ENCODE measurements at regions not wholly inside any gene's neighbourhood (a gene's known extent, or its start where the extent isn't known, plus 50 kb on each side); places are given as distances from the start of the nearest gene placed in this dataset.

- Histone ChIP-seq H3K9me2 (ENCODE audit: insufficient read depth, low read length) (no peaks in the 10 kb centered on the region), H3K4me2 (ENCODE audit: low read length) (no peak overlapping the region), H3K79me2 (ENCODE audit: insufficient read depth, low read depth, low read length) (no peaks in the 10 kb centered on the region), H4K20me1 (ENCODE audit: insufficient read depth, low read length) (no peaks in the 10 kb centered on the region), H2AFZ (ENCODE audit: low read length) (no peak overlapping the region), H3K27ac (ENCODE audit: low read depth, low read length, poor library complexity, severe bottlenecking) (no peak overlapping the region), H3K4me1 (ENCODE audit: insufficient read depth, low read length, poor library complexity, severe bottlenecking) (no peaks in the 10 kb centered on the region), H3K4me3 (ENCODE audit: low read depth, low read length, poor library complexity, severe bottlenecking) (no peak overlapping the region), H3K9me3 (ENCODE audit: low read length) (no peaks in the 10 kb centered on the region), H3K36me3 (ENCODE audit: insufficient read depth, low read length) (no peaks in the 10 kb centered on the region)
- TF ChIP-seq EZH2phosphoT487 (IDR thresholded peaks at IDR 0.05; ENCODE audit: borderline replicate concordance, low read depth, low read length) = no peak
- intact Hi-C loops (cut with micrococcal nuclease; ENCODE audit: unreplicated experiment) = no loop called here
- ChIA-PET CTCF (ENCODE audit: unreplicated experiment) (no interaction called here), POLR2A (no interaction called here)
- BruUV-seq (replicated peaks) = no TSS peak
- DNase-seq (ENCODE audit: low spot score) = no peak
Observed at GRCh38 chr12:60947533-60947932, 1312.7 kb upstream of the USP15 start.

- Histone ChIP-seq H3K27ac (ENCODE audit: low read depth, low read length, poor library complexity, severe bottlenecking) (no peak overlapping the region), H3K9me3 (ENCODE audit: low read length) (no peaks in the 10 kb centered on the region), H3K79me2 (ENCODE audit: insufficient read depth, low read depth, low read length) (no peaks in the 10 kb centered on the region), H2AFZ (ENCODE audit: low read length) (no peak overlapping the region), H3K9me2 (ENCODE audit: insufficient read depth, low read length) (no peaks in the 10 kb centered on the region), H3K4me3 (ENCODE audit: low read depth, low read length, poor library complexity, severe bottlenecking) (no peak overlapping the region), H3K4me2 (ENCODE audit: low read length) (no peak overlapping the region), H3K36me3 (ENCODE audit: insufficient read depth, low read length) (no peaks in the 10 kb centered on the region), H3K4me1 (ENCODE audit: insufficient read depth, low read length, poor library complexity, severe bottlenecking) (no peaks in the 10 kb centered on the region), H4K20me1 (ENCODE audit: insufficient read depth, low read length) (no peaks in the 10 kb centered on the region)
- TF ChIP-seq EZH2phosphoT487 (IDR thresholded peaks at IDR 0.05; ENCODE audit: borderline replicate concordance, low read depth, low read length) = no peak
- BruUV-seq (replicated peaks) = no TSS peak
- DNase-seq (ENCODE audit: low spot score) = no peak
- ChIA-PET POLR2A (no interaction called here), CTCF (ENCODE audit: unreplicated experiment) (no interaction called here)
- intact Hi-C loops (cut with micrococcal nuclease; ENCODE audit: unreplicated experiment) = no loop called here
Observed at GRCh38 chr12:60967128-60967527, 1293.1 kb upstream of the USP15 start.

DNA sequence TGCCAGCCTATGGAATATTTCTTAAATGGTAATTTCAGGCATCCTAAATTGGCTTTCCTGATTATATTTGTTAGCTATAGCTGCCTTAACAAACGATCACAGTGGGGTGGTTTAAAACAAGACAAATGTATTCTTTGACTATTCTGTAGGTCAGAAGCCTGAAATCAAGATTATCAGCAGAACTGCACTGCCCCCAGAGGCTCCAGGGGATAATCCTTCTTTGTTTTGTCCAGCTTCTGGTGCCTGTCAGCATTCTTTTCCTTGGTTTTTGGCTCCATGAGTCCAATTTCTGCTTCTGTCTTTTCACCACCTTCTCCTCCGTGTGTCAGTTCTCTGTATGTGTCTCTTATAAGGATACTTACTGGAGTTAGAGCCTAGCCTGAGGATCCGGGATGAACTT lies 1282.2 kb upstream of the USP15 start:
- Histone ChIP-seq H2AFZ (ENCODE audit: low read length) (no peak overlapping the region), H3K36me3 (ENCODE audit: insufficient read depth, low read length) (no peaks in the 10 kb centered on the region), H3K4me3 (ENCODE audit: low read depth, low read length, poor library complexity, severe bottlenecking) (no peak overlapping the region), H3K9me2 (ENCODE audit: insufficient read depth, low read length) (no peaks in the 10 kb centered on the region), H3K27ac (ENCODE audit: low read depth, low read length, poor library complexity, severe bottlenecking) (no peak overlapping the region), H3K4me2 (ENCODE audit: low read length) (no peak overlapping the region), H3K79me2 (ENCODE audit: insufficient read depth, low read depth, low read length) (no peaks in the 10 kb centered on the region), H3K4me1 (ENCODE audit: insufficient read depth, low read length, poor library complexity, severe bottlenecking) (no peaks in the 10 kb centered on the region), H3K9me3 (ENCODE audit: low read length) (no peaks in the 10 kb centered on the region), H4K20me1 (ENCODE audit: insufficient read depth, low read length) (no peaks in the 10 kb centered on the region)
- ChIA-PET POLR2A (no interaction called here), CTCF (ENCODE audit: unreplicated experiment) (no interaction called here)
- no TSS peak for BruUV-seq (replicated peaks)
- no peak for DNase-seq (ENCODE audit: low spot score)
- intact Hi-C loops (cut with micrococcal nuclease; ENCODE audit: unreplicated experiment) = no loop called here
- TF ChIP-seq CTCF (conservative IDR thresholded peaks at IDR 0.05; ENCODE audit: low read length) (no peak; the same call in 1 of the 2 replicates), EZH2phosphoT487 (IDR thresholded peaks at IDR 0.05; ENCODE audit: borderline replicate concordance, low read depth, low read length) (no peak)

DNA sequence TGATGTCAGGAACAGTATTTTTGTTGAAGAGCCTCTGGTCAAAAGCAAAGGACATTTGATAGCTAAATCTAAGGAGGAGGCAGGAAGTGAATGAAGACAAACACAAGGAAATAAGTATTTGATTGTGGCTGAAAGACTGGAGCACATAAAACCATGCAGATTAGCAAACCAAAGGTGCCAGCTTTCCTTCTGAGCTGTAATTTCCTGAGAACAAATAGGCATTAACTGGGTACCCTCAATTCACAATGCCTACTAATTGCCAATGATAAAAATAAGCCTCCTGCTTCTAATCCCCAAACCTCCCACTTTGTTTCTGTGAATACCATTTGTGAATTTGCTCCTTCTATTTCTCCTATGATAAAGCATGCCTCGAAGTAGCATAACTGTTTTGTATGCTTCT lies 1279.6 kb upstream of the USP15 start:
- DNase-seq (ENCODE audit: low spot score) = no peak
- intact Hi-C loops (cut with micrococcal nuclease; ENCODE audit: unreplicated experiment) = no loop called here
- H3K36me3 ChIP-seq (ENCODE audit: insufficient read depth, low read length) = no peaks in the 10 kb centered on the region
- ChIA-PET POLR2A (no interaction called here), CTCF (ENCODE audit: unreplicated experiment) (no interaction called here)
- H3K4me3 ChIP-seq (ENCODE audit: low read depth, low read length, poor library complexity, severe bottlenecking) = no peak overlapping the region
- no peak overlapping the region for H2AFZ ChIP-seq (ENCODE audit: low read length)
- H4K20me1 ChIP-seq (ENCODE audit: insufficient read depth, low read length) = no peaks in the 10 kb centered on the region
- H3K4me1 ChIP-seq (ENCODE audit: insufficient read depth, low read length, poor library complexity, severe bottlenecking) = no peaks in the 10 kb centered on the region
- no peak overlapping the region for H3K27ac ChIP-seq (ENCODE audit: low read depth, low read length, poor library complexity, severe bottlenecking)
- no peaks in the 10 kb centered on the region for H3K9me2 ChIP-seq (ENCODE audit: insufficient read depth, low read length)
- no peaks in the 10 kb centered on the region for H3K9me3 ChIP-seq (ENCODE audit: low read length)
- H3K4me2 ChIP-seq (ENCODE audit: low read length) = no peak overlapping the region
- no TSS peak for BruUV-seq (replicated peaks)
- TF ChIP-seq CTCF (conservative IDR thresholded peaks at IDR 0.05; ENCODE audit: low read length) (no peak), EZH2phosphoT487 (IDR thresholded peaks at IDR 0.05; ENCODE audit: borderline replicate concordance, low read depth, low read length) (no peak)
- no peaks in the 10 kb centered on the region for H3K79me2 ChIP-seq (ENCODE audit: insufficient read depth, low read depth, low read length)

All from OCI-LY7 (cell line).